ENCODE measurements at regions not wholly inside any gene's neighbourhood (a gene's known extent, or its start where the extent isn't known, plus 50 kb on each side); places are given as distances from the start of the nearest gene placed in this dataset.

GRCh38 chr14:81938341-81938740 is 404.7 kb upstream of the SEL1L start:
- Histone ChIP-seq H3K9me3 (ENCODE audit: control insufficient read depth in 1 of 2, low read length in 2 of 2) (no peaks in the 10 kb centered on the region), H3K9ac (ENCODE audit: low read depth in 1 of 2, low read length in 2 of 2) (no peak overlapping the region), H3K27me3 (ENCODE audit: control insufficient read depth in 1 of 2, insufficient read depth in 2 of 2, low read length in 2 of 2) (no peaks in the 10 kb centered on the region), H3K4me1 (ENCODE audit: control insufficient read depth in 1 of 2, insufficient read depth in 2 of 2, low read length in 2 of 2) (no peaks in the 10 kb centered on the region), H3K4me3 (ENCODE audit: low read depth in 1 of 2, low read length in 2 of 2) (no peak overlapping the region), H3K27ac (ENCODE audit: low read depth, low read length) (no peak overlapping the region), H3K36me3 (ENCODE audit: control insufficient read depth in 1 of 2, insufficient read depth in 2 of 2, low read length in 2 of 2) (no peaks in the 10 kb centered on the region)

- Histone ChIP-seq H3K9me3 (ENCODE audit: control insufficient read depth in 1 of 2, low read length in 2 of 2) (no peaks in the 10 kb centered on the region), H3K36me3 (ENCODE audit: control insufficient read depth in 1 of 2, insufficient read depth in 2 of 2, low read length in 2 of 2) (no peaks in the 10 kb centered on the region), H3K4me3 (ENCODE audit: low read depth in 1 of 2, low read length in 2 of 2) (no peak overlapping the region), H3K27ac (ENCODE audit: low read depth, low read length) (no peak overlapping the region), H3K9ac (ENCODE audit: low read depth in 1 of 2, low read length in 2 of 2) (no peak overlapping the region), H3K27me3 (ENCODE audit: control insufficient read depth in 1 of 2, insufficient read depth in 2 of 2, low read length in 2 of 2) (no peaks in the 10 kb centered on the region), H3K4me1 (ENCODE audit: control insufficient read depth in 1 of 2, insufficient read depth in 2 of 2, low read length in 2 of 2) (no peaks in the 10 kb centered on the region)
These were observed 407.0 kb upstream of the SEL1L start for GRCh38 chr14:81940651-81941050.

GRCh38 chr14:81942071-81942470 is 408.4 kb upstream of the SEL1L start:
- Histone ChIP-seq H3K36me3 (ENCODE audit: control insufficient read depth in 1 of 2, insufficient read depth in 2 of 2, low read length in 2 of 2) (no peaks in the 10 kb centered on the region), H3K9ac (ENCODE audit: low read depth in 1 of 2, low read length in 2 of 2) (no peak overlapping the region), H3K27ac (ENCODE audit: low read depth, low read length) (no peak overlapping the region), H3K4me3 (ENCODE audit: low read depth in 1 of 2, low read length in 2 of 2) (no peak overlapping the region), H3K9me3 (ENCODE audit: control insufficient read depth in 1 of 2, low read length in 2 of 2) (no peaks in the 10 kb centered on the region), H3K27me3 (ENCODE audit: control insufficient read depth in 1 of 2, insufficient read depth in 2 of 2, low read length in 2 of 2) (no peaks in the 10 kb centered on the region), H3K4me1 (ENCODE audit: control insufficient read depth in 1 of 2, insufficient read depth in 2 of 2, low read length in 2 of 2) (no peaks in the 10 kb centered on the region)

- Histone ChIP-seq H3K4me3 (ENCODE audit: low read depth in 1 of 2, low read length in 2 of 2) (no peak overlapping the region), H3K4me1 (ENCODE audit: control insufficient read depth in 1 of 2, insufficient read depth in 2 of 2, low read length in 2 of 2) (no peaks in the 10 kb centered on the region), H3K9ac (ENCODE audit: low read depth in 1 of 2, low read length in 2 of 2) (no peak overlapping the region), H3K9me3 (ENCODE audit: control insufficient read depth in 1 of 2, low read length in 2 of 2) (no peaks in the 10 kb centered on the region), H3K36me3 (ENCODE audit: control insufficient read depth in 1 of 2, insufficient read depth in 2 of 2, low read length in 2 of 2) (no peaks in the 10 kb centered on the region), H3K27me3 (ENCODE audit: control insufficient read depth in 1 of 2, insufficient read depth in 2 of 2, low read length in 2 of 2) (no peaks in the 10 kb centered on the region), H3K27ac (ENCODE audit: low read depth, low read length) (no peak overlapping the region)
These were observed 412.7 kb upstream of the SEL1L start for GRCh38 chr14:81946375-81946774.

GRCh38 chr14:81946834-81947798 is 413.5 kb upstream of the SEL1L start:
- Histone ChIP-seq H3K9me3 (ENCODE audit: control insufficient read depth in 1 of 2, low read length in 2 of 2) (no peaks in the 10 kb centered on the region), H3K4me3 (ENCODE audit: low read depth in 1 of 2, low read length in 2 of 2) (no peak overlapping the region), H3K27ac (ENCODE audit: low read depth, low read length) (no peak overlapping the region), H3K27me3 (ENCODE audit: control insufficient read depth in 1 of 2, insufficient read depth in 2 of 2, low read length in 2 of 2) (no peaks in the 10 kb centered on the region), H3K4me1 (ENCODE audit: control insufficient read depth in 1 of 2, insufficient read depth in 2 of 2, low read length in 2 of 2) (no peaks in the 10 kb centered on the region), H3K9ac (ENCODE audit: low read depth in 1 of 2, low read length in 2 of 2) (no peak overlapping the region), H3K36me3 (ENCODE audit: control insufficient read depth in 1 of 2, insufficient read depth in 2 of 2, low read length in 2 of 2) (no peaks in the 10 kb centered on the region)

GRCh38 chr14:81952917-81953316 is 419.3 kb upstream of the SEL1L start:
- no peak overlapping the region for H3K9ac ChIP-seq (ENCODE audit: low read depth in 1 of 2, low read length in 2 of 2)
- no peaks in the 10 kb centered on the region for H3K4me1 ChIP-seq (ENCODE audit: control insufficient read depth in 1 of 2, insufficient read depth in 2 of 2, low read length in 2 of 2)
- no peaks in the 10 kb centered on the region for H3K27me3 ChIP-seq (ENCODE audit: control insufficient read depth in 1 of 2, insufficient read depth in 2 of 2, low read length in 2 of 2)
- H3K36me3 ChIP-seq (ENCODE audit: control insufficient read depth in 1 of 2, insufficient read depth in 2 of 2, low read length in 2 of 2): no peaks in the 10 kb centered on the region
- H3K27ac ChIP-seq (ENCODE audit: low read depth, low read length): no peak overlapping the region
- H3K9me3 ChIP-seq (ENCODE audit: control insufficient read depth in 1 of 2, low read length in 2 of 2): no peaks in the 10 kb centered on the region
- H3K4me3 ChIP-seq (ENCODE audit: low read depth in 1 of 2, low read length in 2 of 2): no peak overlapping the region

GRCh38 chr14:81953419-81953818 is 419.8 kb upstream of the SEL1L start:
- no peaks in the 10 kb centered on the region for H3K27me3 ChIP-seq (ENCODE audit: control insufficient read depth in 1 of 2, insufficient read depth in 2 of 2, low read length in 2 of 2)

GRCh38 chr14:81955123-81955522 is 421.5 kb upstream of the SEL1L start:
- Histone ChIP-seq H3K4me3 (ENCODE audit: low read depth in 1 of 2, low read length in 2 of 2) (no peak overlapping the region), H3K27me3 (ENCODE audit: control insufficient read depth in 1 of 2, insufficient read depth in 2 of 2, low read length in 2 of 2) (no peaks in the 10 kb centered on the region), H3K9me3 (ENCODE audit: control insufficient read depth in 1 of 2, low read length in 2 of 2) (no peaks in the 10 kb centered on the region), H3K36me3 (ENCODE audit: control insufficient read depth in 1 of 2, insufficient read depth in 2 of 2, low read length in 2 of 2) (no peaks in the 10 kb centered on the region), H3K27ac (ENCODE audit: low read depth, low read length) (no peak overlapping the region), H3K9ac (ENCODE audit: low read depth in 1 of 2, low read length in 2 of 2) (no peak overlapping the region), H3K4me1 (ENCODE audit: control insufficient read depth in 1 of 2, insufficient read depth in 2 of 2, low read length in 2 of 2) (no peaks in the 10 kb centered on the region)

More at GRCh38 chr14:81953419-81953818, 419.8 kb upstream of the SEL1L start:
- no peak overlapping the region for H3K4me3 ChIP-seq (ENCODE audit: low read depth in 1 of 2, low read length in 2 of 2)
- H3K4me1 ChIP-seq (ENCODE audit: control insufficient read depth in 1 of 2, insufficient read depth in 2 of 2, low read length in 2 of 2): no peaks in the 10 kb centered on the region
- H3K36me3 ChIP-seq (ENCODE audit: control insufficient read depth in 1 of 2, insufficient read depth in 2 of 2, low read length in 2 of 2): no peaks in the 10 kb centered on the region
- H3K27ac ChIP-seq (ENCODE audit: low read depth, low read length): no peak overlapping the region
- H3K9me3 ChIP-seq (ENCODE audit: control insufficient read depth in 1 of 2, low read length in 2 of 2): no peaks in the 10 kb centered on the region
- H3K9ac ChIP-seq (ENCODE audit: low read depth in 1 of 2, low read length in 2 of 2): no peak overlapping the region

- H3K27ac ChIP-seq (ENCODE audit: low read depth, low read length): no peak overlapping the region
- H3K36me3 ChIP-seq (ENCODE audit: control insufficient read depth in 1 of 2, insufficient read depth in 2 of 2, low read length in 2 of 2): no peaks in the 10 kb centered on the region
- no peak overlapping the region for H3K9ac ChIP-seq (ENCODE audit: low read depth in 1 of 2, low read length in 2 of 2)
- H3K9me3 ChIP-seq (ENCODE audit: control insufficient read depth in 1 of 2, low read length in 2 of 2): no peaks in the 10 kb centered on the region
- H3K4me1 ChIP-seq (ENCODE audit: control insufficient read depth in 1 of 2, insufficient read depth in 2 of 2, low read length in 2 of 2): no peaks in the 10 kb centered on the region
- no peaks in the 10 kb centered on the region for H3K27me3 ChIP-seq (ENCODE audit: control insufficient read depth in 1 of 2, insufficient read depth in 2 of 2, low read length in 2 of 2)
- no peak overlapping the region for H3K4me3 ChIP-seq (ENCODE audit: low read depth in 1 of 2, low read length in 2 of 2)
These were observed 427.1 kb upstream of the SEL1L start for GRCh38 chr14:81960781-81961180.

- Histone ChIP-seq H3K36me3 (ENCODE audit: control insufficient read depth in 1 of 2, insufficient read depth in 2 of 2, low read length in 2 of 2) (no peaks in the 10 kb centered on the region), H3K9me3 (ENCODE audit: control insufficient read depth in 1 of 2, low read length in 2 of 2) (peaks cover 0 to 1% of the 10 kb centered on the region in 2 donors), H3K27ac (ENCODE audit: low read depth, low read length) (no peak overlapping the region), H3K4me3 (ENCODE audit: low read depth in 1 of 2, low read length in 2 of 2) (no peak overlapping the region), H3K9ac (ENCODE audit: low read depth in 1 of 2, low read length in 2 of 2) (no peak overlapping the region), H3K27me3 (ENCODE audit: control insufficient read depth in 1 of 2, insufficient read depth in 2 of 2, low read length in 2 of 2) (no peaks in the 10 kb centered on the region), H3K4me1 (ENCODE audit: control insufficient read depth in 1 of 2, insufficient read depth in 2 of 2, low read length in 2 of 2) (no peaks in the 10 kb centered on the region)
These were observed 430.2 kb upstream of the SEL1L start for GRCh38 chr14:81963846-81964245.
